Activated CD8-positive, alpha-beta memory T cell treated with anti-CD3 and anti-CD28 coated beads, Interleukin-2, amount 10 ng/mL, durations not matched to agents 7 days and 5 days (primary cell): ENCODE measurements at regions not wholly inside any gene's neighbourhood (a gene's known extent, or its start where the extent isn't known, plus 50 kb on each side); places are given as distances from the start of the nearest gene placed in this dataset.
"Not testable (repeated sequence)": the region's sequence is repeated elsewhere in the genome, so short reads cannot be mapped to it uniquely, and the experiment has no call there.

ENCODE experiments used
- ATAC-seq: fragments of 150-1000 bp; cut with Tn5 transposase; one replicate; pipeline ENCODE4 v1.10.0; 2021; ENCODE audit warnings: moderate library complexity
- CTCF ChIA-PET: fragments of 350-600 bp; sonication (Branson Sonifier 250); formaldehyde crosslinking; loops from one replicate; lab custom pipeline; 2021; ENCODE audit warnings: antibody characterized with exemption; lab: Charles Lee
- DNase-seq: peaks from one replicate; pipeline ENCODE4 v3.0.0-alpha.2; 2020
- H3K27ac Mint-ChIP-seq: one replicate; pipeline ENCODE4 v1.8.0; 2021; ENCODE audit warnings: mild to moderate bottlenecking, mixed read lengths
- H3K27me3 Mint-ChIP-seq: one replicate; pipeline ENCODE4 v1.8.0; 2021; ENCODE audit warnings: mixed read lengths
- H3K36me3 Mint-ChIP-seq: one replicate; pipeline ENCODE4 v1.8.0; 2021; ENCODE audit warnings: mild to moderate bottlenecking, mixed read lengths
- H3K4me1 Mint-ChIP-seq: one replicate; pipeline ENCODE4 v1.8.0; 2021; ENCODE audit warnings: mixed read lengths
- H3K4me3 Mint-ChIP-seq: one replicate; pipeline ENCODE4 v1.8.0; 2021; ENCODE audit warnings: mild to moderate bottlenecking, moderate library complexity, mixed read lengths
- H3K9me3 Mint-ChIP-seq: one replicate; pipeline ENCODE4 v1.8.0; 2022; ENCODE audit warnings: low read depth, mixed read lengths

DNA sequence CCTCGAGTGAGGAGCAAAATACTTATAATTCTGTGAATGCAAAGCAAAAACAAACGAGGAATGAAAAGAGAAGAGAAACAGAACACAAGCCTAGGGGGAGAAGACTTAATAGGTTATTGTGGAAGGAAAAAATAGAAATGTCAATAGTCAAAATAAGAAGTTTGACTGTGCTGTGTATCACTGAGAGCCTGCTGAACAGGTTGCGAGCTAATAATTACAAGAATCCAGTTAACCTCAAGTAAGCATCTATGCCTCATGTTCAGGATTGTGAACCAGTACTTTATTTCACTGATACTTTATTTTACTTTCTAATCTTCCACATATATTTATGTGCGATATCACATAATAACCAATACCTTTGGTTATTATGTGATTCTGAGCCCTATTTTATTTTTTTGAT, 316.7 kb downstream of the OTUD1 start:
- Mint-ChIP-seq H3K27me3 (no peaks in the 10 kb centered on the region), H3K27ac (no peak overlapping the region), H3K4me3 (no peak overlapping the region), H3K4me1 (no peaks in the 10 kb centered on the region), H3K9me3 (no peaks in the 10 kb centered on the region), H3K36me3 (no peaks in the 10 kb centered on the region)
- ATAC-seq (no peak), DNase-seq (no peak)
- CTCF ChIA-PET = no interaction called here

DNA sequence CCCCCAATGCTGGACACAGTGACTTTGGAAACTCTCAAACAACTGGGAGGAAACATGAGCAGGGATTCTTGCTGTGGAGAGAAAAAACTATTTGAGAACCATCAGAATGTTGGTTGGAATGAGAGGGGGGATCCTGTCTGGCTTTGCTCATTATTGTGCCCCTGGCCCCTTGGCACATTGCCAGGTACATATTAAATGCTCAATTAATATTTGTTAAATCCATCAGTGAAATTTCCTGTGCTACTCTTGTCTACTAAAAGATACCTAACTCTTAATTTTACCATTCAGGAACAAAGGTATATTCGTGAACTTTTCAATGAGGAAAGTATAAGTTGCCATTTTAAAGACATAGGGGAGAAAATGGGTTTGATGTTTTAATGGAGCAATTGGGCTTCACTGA, 329.4 kb downstream of the OTUD1 start:
- Mint-ChIP-seq H3K9me3 (peaks cover 6% of the 10 kb centered on the region), H3K27me3 (no peaks in the 10 kb centered on the region), H3K4me3 (no peak overlapping the region), H3K36me3 (no peaks in the 10 kb centered on the region), H3K27ac (no peak overlapping the region), H3K4me1 (no peaks in the 10 kb centered on the region)
- DNase-seq (no peak), ATAC-seq (no peak)
- CTCF ChIA-PET = no interaction called here

DNA sequence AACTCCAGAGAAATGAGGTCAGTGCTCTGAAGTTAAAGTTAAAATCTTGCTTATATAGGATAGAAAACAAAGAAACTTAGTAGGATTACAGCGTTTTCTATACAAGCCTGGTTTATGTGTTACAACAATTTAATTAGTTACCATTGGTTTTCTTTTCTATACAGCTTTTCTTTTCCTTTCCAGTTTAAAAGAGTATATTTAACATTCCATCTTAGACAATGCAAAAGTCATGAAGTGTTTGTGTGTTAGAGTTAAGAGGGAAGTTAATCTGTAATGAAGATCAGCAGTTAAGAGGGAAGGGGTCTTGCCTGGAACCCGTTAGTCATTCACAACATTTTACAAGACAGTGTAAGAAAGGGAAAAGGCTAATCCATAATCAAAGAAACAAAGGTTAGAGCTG, 338.3 kb downstream of the OTUD1 start:
- no peak overlapping the region for H3K4me3 Mint-ChIP-seq

DNA sequence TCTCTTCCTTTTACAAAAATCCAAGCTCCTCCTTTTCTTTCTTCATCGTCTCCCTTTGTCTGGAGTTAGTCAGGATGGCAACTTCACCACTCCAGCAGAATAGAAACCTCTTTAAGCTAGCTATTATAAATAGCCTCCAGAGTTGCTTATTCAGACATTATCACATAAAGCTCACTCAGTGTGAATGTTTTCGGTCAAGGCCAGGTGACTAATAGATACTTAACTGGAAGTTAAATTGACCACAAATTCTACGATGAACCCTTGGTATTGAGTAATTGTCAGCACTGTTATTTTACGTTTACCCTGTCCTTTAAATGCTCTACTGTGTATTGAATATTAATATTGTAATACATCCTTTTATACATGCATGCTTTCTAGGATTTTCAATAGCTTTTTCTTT, 340.4 kb downstream of the OTUD1 start:
- Mint-ChIP-seq H3K4me3 (no peak overlapping the region), H3K27ac (no peak overlapping the region), H3K36me3 (no peaks in the 10 kb centered on the region), H3K27me3 (no peaks in the 10 kb centered on the region), H3K9me3 (no peaks in the 10 kb centered on the region), H3K4me1 (no peaks in the 10 kb centered on the region)
- no peak for DNase-seq
- CTCF ChIA-PET = no interaction called here
- ATAC-seq = no peak

More for the DNA sequence above, 338.3 kb downstream of the OTUD1 start:
- Mint-ChIP-seq H3K27me3 (no peaks in the 10 kb centered on the region), H3K9me3 (no peaks in the 10 kb centered on the region), H3K27ac (no peak overlapping the region), H3K4me1 (no peaks in the 10 kb centered on the region), H3K36me3 (no peaks in the 10 kb centered on the region)
- CTCF ChIA-PET = no interaction called here
- DNase-seq (no peak), ATAC-seq (no peak)

DNA sequence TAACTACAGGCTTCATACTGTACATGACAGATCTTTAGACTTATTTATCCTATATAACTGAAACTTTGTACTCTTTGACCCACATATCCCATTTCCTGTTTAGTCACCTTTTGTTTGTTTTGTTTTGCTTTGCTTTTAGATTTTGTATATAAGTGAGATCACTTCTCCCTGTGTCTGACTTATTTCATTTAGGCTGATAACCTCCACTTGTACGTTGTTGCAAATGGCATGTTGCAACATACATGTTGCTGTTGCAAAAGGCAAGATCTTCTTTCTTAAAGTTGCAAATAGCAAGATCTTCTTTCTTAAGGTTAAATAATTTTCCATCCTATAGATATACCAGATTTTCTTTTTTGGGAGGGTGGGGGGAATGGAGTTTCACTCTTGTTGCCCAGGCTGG, 341.5 kb downstream of the OTUD1 start:
- DNase-seq = no peak
- ATAC-seq = no peak
- Mint-ChIP-seq H3K27me3 (no peaks in the 10 kb centered on the region), H3K4me3 (no peak overlapping the region), H3K4me1 (no peaks in the 10 kb centered on the region), H3K9me3 (no peaks in the 10 kb centered on the region), H3K36me3 (no peaks in the 10 kb centered on the region), H3K27ac (no peak overlapping the region)
- CTCF ChIA-PET = no interaction called here

DNA sequence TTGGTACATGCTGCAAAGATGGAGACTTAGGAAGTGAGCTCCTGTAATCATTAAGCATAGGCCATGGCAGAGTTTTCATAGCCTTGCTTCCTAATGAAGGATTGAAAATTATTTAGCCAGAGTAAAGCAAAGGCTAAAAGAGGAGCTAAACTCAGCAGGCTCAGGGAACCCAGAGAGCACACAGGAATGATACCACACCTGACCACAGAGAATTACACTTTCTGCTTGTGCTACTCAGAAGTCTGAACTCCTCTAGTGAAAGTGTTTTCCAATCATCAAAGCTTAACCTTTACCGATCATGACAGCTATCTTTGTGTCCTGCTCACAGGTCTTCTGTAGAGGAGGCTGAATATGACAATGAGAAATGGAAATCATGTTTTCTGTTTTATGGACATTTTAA, 347.7 kb downstream of the OTUD1 start:
- Mint-ChIP-seq H3K4me3 (no peak overlapping the region), H3K36me3 (no peaks in the 10 kb centered on the region), H3K9me3 (no peaks in the 10 kb centered on the region), H3K27me3 (no peaks in the 10 kb centered on the region), H3K27ac (no peak overlapping the region), H3K4me1 (no peaks in the 10 kb centered on the region)
- DNase-seq = no peak
- CTCF ChIA-PET = no interaction called here
- ATAC-seq = no peak

DNA sequence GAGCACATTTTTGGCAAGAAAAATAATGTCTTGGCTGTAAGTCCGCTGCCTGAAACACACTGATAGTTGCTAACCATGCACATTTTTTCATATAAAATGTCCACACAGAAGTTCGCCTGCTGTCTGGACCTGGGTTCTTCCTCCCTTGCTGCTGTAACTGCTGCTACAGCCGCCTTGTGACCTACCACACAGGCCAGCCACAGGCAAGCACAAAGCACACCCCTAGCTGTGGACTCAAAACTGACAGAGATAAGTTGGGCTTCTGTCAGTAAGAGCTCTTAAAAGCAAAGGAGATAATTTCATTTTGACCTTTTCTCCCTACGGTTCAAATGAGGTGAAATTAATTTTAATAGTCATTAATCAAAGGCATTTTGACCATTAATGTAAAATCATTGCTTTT, 354.7 kb downstream of the OTUD1 start:
- H3K27ac Mint-ChIP-seq = no peak overlapping the region

DNA sequence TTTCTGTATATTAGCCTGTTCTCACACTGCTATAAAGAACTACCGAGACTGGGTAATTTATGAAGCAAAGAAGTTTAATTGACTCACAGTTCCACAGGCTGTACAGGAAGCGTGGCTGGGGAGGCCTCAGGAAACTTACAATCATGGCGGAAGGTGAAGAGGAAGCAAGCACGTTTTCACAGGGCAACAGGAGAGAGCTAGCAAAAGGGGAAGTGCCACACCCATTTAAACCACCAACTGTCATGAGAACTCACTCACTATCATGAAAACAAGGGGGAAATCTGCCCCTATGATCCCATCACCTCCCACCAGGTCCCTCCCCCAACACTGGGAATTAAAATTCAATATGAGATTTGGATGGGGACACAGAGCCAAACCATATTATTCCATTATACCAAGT, 358.6 kb downstream of the OTUD1 start:
- H3K27me3 Mint-ChIP-seq, CTCF ChIA-PET, H3K9me3 Mint-ChIP-seq: not testable (repeated sequence)

More for the DNA sequence above, 354.7 kb downstream of the OTUD1 start:
- no peak for DNase-seq
- Mint-ChIP-seq H3K36me3 (no peaks in the 10 kb centered on the region), H3K4me1 (peaks cover 2% of the 10 kb centered on the region), H3K4me3 (no peak overlapping the region), H3K9me3 (peaks cover 4% of the 10 kb centered on the region), H3K27me3 (no peaks in the 10 kb centered on the region)
- CTCF ChIA-PET = no interaction called here
- no peak for ATAC-seq

DNA sequence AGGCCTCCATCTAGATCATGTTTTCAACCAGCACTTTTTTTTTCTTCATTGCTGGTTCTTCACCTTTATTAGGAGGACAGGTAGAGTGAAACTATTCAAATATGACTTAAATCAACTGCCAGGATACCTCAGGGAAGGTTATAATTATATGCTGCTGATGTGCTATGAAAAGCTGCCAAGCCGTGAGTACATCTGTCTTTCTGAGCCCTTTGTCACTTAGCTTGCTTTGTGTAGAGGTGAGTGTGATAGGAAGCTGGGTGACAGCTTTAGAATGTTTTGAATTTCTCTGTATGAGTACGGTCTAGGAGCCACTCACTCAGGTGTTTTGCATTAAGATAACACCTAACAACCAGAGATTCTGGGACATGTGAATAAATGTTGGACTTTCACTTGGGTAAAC, 365.2 kb downstream of the OTUD1 start:
- Mint-ChIP-seq H3K27me3 (no peaks in the 10 kb centered on the region), H3K4me1 (no peaks in the 10 kb centered on the region), H3K27ac (no peak overlapping the region), H3K9me3 (peaks cover 2% of the 10 kb centered on the region), H3K36me3 (no peaks in the 10 kb centered on the region), H3K4me3 (no peak overlapping the region)
- ATAC-seq (no peak), DNase-seq (no peak)
- CTCF ChIA-PET = no interaction called here

More for the DNA sequence above, 358.6 kb downstream of the OTUD1 start:
- not testable (repeated sequence) for ATAC-seq, H3K4me1 Mint-ChIP-seq, H3K36me3 Mint-ChIP-seq, H3K27ac Mint-ChIP-seq, DNase-seq, H3K4me3 Mint-ChIP-seq

DNA sequence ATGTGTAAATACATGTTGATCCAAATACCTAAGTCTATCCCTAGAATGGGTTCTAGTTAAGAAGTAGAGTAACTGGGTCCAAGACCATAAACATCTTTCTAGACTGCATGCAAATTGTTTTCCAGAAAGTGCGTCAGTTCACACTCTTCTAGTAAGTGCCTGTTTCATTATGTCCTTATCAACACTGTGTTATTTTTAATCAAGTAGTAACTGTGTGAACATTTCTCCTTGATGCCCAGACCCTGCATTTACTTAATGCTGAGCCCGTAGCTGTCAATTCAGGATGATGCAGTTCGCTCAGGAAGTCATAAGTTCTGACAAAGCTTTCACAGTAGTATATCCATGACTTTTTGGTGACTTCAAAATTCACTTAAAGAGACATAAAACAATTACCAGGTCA, 374.8 kb downstream of the OTUD1 start:
- H3K27ac Mint-ChIP-seq = no peak overlapping the region
- ATAC-seq (no peak), DNase-seq (no peak)
- CTCF ChIA-PET = no interaction called here
- no peaks in the 10 kb centered on the region for H3K9me3 Mint-ChIP-seq
- no peak overlapping the region for H3K4me3 Mint-ChIP-seq
- H3K4me1 Mint-ChIP-seq = no peaks in the 10 kb centered on the region
- H3K36me3 Mint-ChIP-seq = no peaks in the 10 kb centered on the region
- no peaks in the 10 kb centered on the region for H3K27me3 Mint-ChIP-seq

DNA sequence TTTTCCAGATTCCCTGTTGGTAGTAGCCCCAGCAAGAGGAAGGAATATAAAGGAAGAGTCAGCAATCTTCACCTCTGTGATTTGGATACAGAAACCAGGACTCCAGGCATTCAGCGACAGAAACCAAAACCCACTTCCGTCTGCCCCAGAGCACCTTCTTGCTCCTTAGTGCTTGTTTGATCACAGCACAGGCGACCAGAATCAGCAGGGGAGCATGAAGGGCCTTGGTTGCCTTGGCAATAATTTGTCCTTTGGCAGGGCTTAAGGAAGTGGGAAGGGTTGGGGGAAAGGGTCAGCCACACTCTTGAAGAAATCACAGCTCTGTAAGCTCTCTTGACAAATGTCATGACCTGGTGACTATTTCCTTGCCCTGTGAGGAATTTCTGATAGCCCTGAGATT, 379.6 kb downstream of the OTUD1 start:
- ATAC-seq = no peak
- DNase-seq = no peak
- Mint-ChIP-seq H3K4me3 (no peak overlapping the region), H3K27me3 (no peaks in the 10 kb centered on the region), H3K27ac (no peak overlapping the region), H3K4me1 (no peaks in the 10 kb centered on the region), H3K36me3 (no peaks in the 10 kb centered on the region), H3K9me3 (no peaks in the 10 kb centered on the region)
- CTCF ChIA-PET = no interaction called here

DNA sequence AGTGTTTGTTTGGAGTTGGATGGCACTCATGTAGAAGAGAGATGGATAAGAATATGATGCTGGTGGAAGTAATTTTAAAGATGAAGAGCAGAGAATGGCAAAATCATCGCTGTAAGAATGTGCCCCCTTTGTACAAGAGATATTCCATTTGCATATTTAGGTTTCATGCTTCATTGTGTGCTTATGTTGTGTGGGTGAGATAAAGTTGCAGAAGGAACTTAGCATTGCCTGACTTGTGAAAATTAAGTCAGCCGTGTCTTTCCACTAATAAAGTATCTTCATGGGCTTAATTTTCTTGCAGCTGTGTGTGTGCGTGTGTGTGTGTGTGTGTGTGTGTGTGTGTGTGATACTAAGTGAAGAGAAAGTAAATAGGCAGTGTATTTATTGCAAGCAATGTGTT, 381.9 kb downstream of the OTUD1 start:
- CTCF ChIA-PET = interaction anchor here (1.6 kb wide), 1 partner anchor 27 kb away, joined by 3 read pairs; no protein-coding TSS in a partner anchor
- no peaks in the 10 kb centered on the region for H3K27me3 Mint-ChIP-seq
- no peak overlapping the region for H3K27ac Mint-ChIP-seq
- no peaks in the 10 kb centered on the region for H3K36me3 Mint-ChIP-seq
- no peaks in the 10 kb centered on the region for H3K9me3 Mint-ChIP-seq
- DNase-seq = no peak
- no peaks in the 10 kb centered on the region for H3K4me1 Mint-ChIP-seq
- H3K4me3 Mint-ChIP-seq = no peak overlapping the region
- no peak for ATAC-seq

DNA sequence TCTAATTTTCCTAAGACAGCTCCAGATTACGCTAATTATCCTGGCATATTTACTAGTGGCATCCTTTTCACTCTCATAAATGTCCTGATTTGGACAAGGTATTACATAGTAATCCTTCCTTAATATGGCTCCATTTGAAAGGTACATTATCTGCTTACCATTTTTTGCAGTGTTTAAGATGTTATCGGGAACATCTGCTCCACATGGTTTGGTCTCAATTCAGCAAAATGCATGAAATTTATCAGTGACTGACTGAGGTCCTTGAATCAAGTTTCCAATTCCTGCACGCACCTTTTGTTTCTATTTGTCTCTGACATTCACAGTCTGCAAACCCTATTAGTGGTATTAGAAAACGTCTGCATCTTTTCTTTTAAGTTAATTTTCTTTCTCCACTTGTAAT, 384.1 kb upstream of the KIAA1217 start:
- CTCF ChIA-PET = no interaction called here
- no peaks in the 10 kb centered on the region for H3K27me3 Mint-ChIP-seq
- H3K9me3 Mint-ChIP-seq = no peaks in the 10 kb centered on the region
- DNase-seq (no peak), ATAC-seq (no peak)
- H3K27ac Mint-ChIP-seq = no peak overlapping the region
- no peaks in the 10 kb centered on the region for H3K36me3 Mint-ChIP-seq
- H3K4me3 Mint-ChIP-seq = no peak overlapping the region
- H3K4me1 Mint-ChIP-seq = no peaks in the 10 kb centered on the region

DNA sequence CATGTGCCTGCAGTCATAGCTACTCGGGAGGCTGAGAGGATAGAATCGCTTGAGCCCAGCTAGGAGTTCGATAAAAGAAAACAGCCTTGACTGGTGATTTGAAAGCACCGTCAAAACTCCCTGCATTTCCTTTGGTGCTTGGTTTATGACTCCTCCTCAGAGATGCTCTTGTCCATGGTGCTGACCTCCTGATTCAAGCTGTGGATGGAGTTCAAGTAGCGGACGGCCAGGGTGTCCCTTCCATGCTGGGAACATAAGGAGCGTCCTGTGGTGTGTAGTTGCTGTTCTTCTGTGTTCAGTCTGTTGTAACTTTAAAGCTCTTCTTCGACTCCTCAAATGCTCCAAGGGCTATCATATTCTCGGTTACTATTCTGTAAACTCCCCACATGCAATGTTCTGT, 382.5 kb upstream of the KIAA1217 start:
- Mint-ChIP-seq H3K4me3 (no peak overlapping the region), H3K36me3 (no peaks in the 10 kb centered on the region)
- no peak for DNase-seq

DNA sequence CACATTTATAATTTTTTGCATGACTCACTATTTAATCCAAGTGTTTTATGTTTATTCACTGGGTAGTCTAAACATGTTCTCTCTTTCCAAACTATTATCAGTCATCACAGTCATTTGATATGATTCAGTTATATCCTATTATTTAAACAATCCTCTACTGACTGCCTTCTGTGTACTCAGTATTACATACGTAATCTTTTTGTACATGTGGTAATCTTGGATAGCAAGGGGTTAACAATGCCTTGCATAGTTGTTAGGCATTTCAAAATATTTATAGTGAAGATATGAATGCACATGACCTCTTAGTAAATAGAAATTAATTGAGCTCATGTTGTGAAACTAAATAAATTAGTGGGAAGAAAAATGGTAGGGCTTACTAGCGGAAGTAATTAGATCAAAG, 379.4 kb upstream of the KIAA1217 start:
- CTCF ChIA-PET = no interaction called here
- Mint-ChIP-seq H3K27me3 (no peaks in the 10 kb centered on the region), H3K4me1 (no peaks in the 10 kb centered on the region), H3K4me3 (no peak overlapping the region), H3K36me3 (no peaks in the 10 kb centered on the region), H3K9me3 (no peaks in the 10 kb centered on the region), H3K27ac (no peak overlapping the region)
- DNase-seq = no peak
- ATAC-seq = no peak

More for the DNA sequence above, 382.5 kb upstream of the KIAA1217 start:
- H3K9me3 Mint-ChIP-seq = no peaks in the 10 kb centered on the region
- H3K27me3 Mint-ChIP-seq = no peaks in the 10 kb centered on the region
- CTCF ChIA-PET = no interaction called here
- H3K4me1 Mint-ChIP-seq = no peaks in the 10 kb centered on the region
- no peak overlapping the region for H3K27ac Mint-ChIP-seq
- no peak for ATAC-seq
